ENCODE measurements at regions not wholly inside any gene's neighbourhood (a gene's known extent, or its start where the extent isn't known, plus 50 kb on each side); places are given as distances from the start of the nearest gene placed in this dataset.

- H3K9me3 ChIP-seq (ENCODE audit: insufficient read depth, low read length) = no peaks in the 10 kb centered on the region
- no peaks in the 10 kb centered on the region for H3K36me3 ChIP-seq (replicated peaks; ENCODE audit: low read depth, low read length)
- no peak for TF ChIP-seq CTCF (IDR thresholded peaks at IDR 0.05; ENCODE audit: low read depth, low read length)
- TF ChIP-seq EZH2phosphoT487 (IDR thresholded peaks at IDR 0.05; ENCODE audit: low read depth) = no peak
- H4K20me1 ChIP-seq (ENCODE audit: insufficient read depth, low read length) = no peaks in the 10 kb centered on the region
- no peak overlapping the region for H3K9ac ChIP-seq (ENCODE audit: low read length)
- no peak overlapping the region for H3K4me3 ChIP-seq (ENCODE audit: low read length)
- no peaks in the 10 kb centered on the region for H3K4me1 ChIP-seq (ENCODE audit: low read length)
- no peak overlapping the region for H3K4me2 ChIP-seq (ENCODE audit: low read length)
- no peak overlapping the region for H3K27ac ChIP-seq (ENCODE audit: low read length)
- no peaks in the 10 kb centered on the region for H3K79me2 ChIP-seq (ENCODE audit: low read length)
- no peak overlapping the region for H2AFZ ChIP-seq (ENCODE audit: low read depth, low read length)
- H3K27me3 ChIP-seq (ENCODE audit: low read depth, low read length) = no peaks in the 10 kb centered on the region
These were observed 869.4 kb upstream of the CDH6 start for GRCh38 chr5:30324083-30324482.

GRCh38 chr5:30287890-30288289, 905.6 kb upstream of the CDH6 start:
- no peaks in the 10 kb centered on the region for H4K20me1 ChIP-seq (ENCODE audit: insufficient read depth, low read length)
- H3K9me3 ChIP-seq (ENCODE audit: insufficient read depth, low read length) = 0 out of 2 replicates have a peak, but pooled peaks cover 3% of the 10 kb centered on the region
- no peak overlapping the region for H2AFZ ChIP-seq (ENCODE audit: low read depth, low read length)
- H3K79me2 ChIP-seq (ENCODE audit: low read length) = no peaks in the 10 kb centered on the region
- peaks cover 6% of the 10 kb centered on the region; the same call in 1 of the 2 replicates for H3K4me1 ChIP-seq (ENCODE audit: low read length)
- no peaks in the 10 kb centered on the region for H3K27me3 ChIP-seq (ENCODE audit: low read depth, low read length)
- TF ChIP-seq EZH2phosphoT487 (IDR thresholded peaks at IDR 0.05; ENCODE audit: low read depth) = no peak
- TF ChIP-seq CTCF (IDR thresholded peaks at IDR 0.05; ENCODE audit: low read depth, low read length) = no peak
- H3K9ac ChIP-seq (ENCODE audit: low read length) = no peak overlapping the region
- H3K27ac ChIP-seq (ENCODE audit: low read length) = no peak overlapping the region
- no peaks in the 10 kb centered on the region for H3K36me3 ChIP-seq (replicated peaks; ENCODE audit: low read depth, low read length)
- no peak overlapping the region for H3K4me3 ChIP-seq (ENCODE audit: low read length)
- no peak overlapping the region for H3K4me2 ChIP-seq (ENCODE audit: low read length)

- Histone ChIP-seq H3K4me1 (ENCODE audit: low read length) (no peaks in the 10 kb centered on the region), H2AFZ (ENCODE audit: low read depth, low read length) (no peak overlapping the region), H3K36me3 (replicated peaks; ENCODE audit: low read depth, low read length) (no peaks in the 10 kb centered on the region), H3K27me3 (ENCODE audit: low read depth, low read length) (no peaks in the 10 kb centered on the region), H3K4me3 (ENCODE audit: low read length) (no peak overlapping the region), H4K20me1 (ENCODE audit: insufficient read depth, low read length) (no peaks in the 10 kb centered on the region), H3K9ac (ENCODE audit: low read length) (no peak overlapping the region), H3K4me2 (ENCODE audit: low read length) (no peak overlapping the region), H3K9me3 (ENCODE audit: insufficient read depth, low read length) (no peaks in the 10 kb centered on the region), H3K27ac (ENCODE audit: low read length) (no peak overlapping the region), H3K79me2 (ENCODE audit: low read length) (no peaks in the 10 kb centered on the region)
- TF ChIP-seq CTCF (IDR thresholded peaks at IDR 0.05; ENCODE audit: low read depth, low read length) (no peak), EZH2phosphoT487 (IDR thresholded peaks at IDR 0.05; ENCODE audit: low read depth) (no peak)
These were observed 914.2 kb upstream of the CDH6 start for GRCh38 chr5:30279237-30279636.

GRCh38 chr5:30267026-30267425, 926.5 kb upstream of the CDH6 start:
- Histone ChIP-seq H3K79me2 (ENCODE audit: low read length) (no peaks in the 10 kb centered on the region), H4K20me1 (ENCODE audit: insufficient read depth, low read length) (no peaks in the 10 kb centered on the region), H3K4me2 (ENCODE audit: low read length) (no peak overlapping the region), H2AFZ (ENCODE audit: low read depth, low read length) (no peak overlapping the region), H3K36me3 (replicated peaks; ENCODE audit: low read depth, low read length) (no peaks in the 10 kb centered on the region), H3K27ac (ENCODE audit: low read length) (no peak overlapping the region), H3K9ac (ENCODE audit: low read length) (no peak overlapping the region), H3K4me1 (ENCODE audit: low read length) (no peaks in the 10 kb centered on the region), H3K4me3 (ENCODE audit: low read length) (no peak overlapping the region), H3K9me3 (ENCODE audit: insufficient read depth, low read length) (no peaks in the 10 kb centered on the region), H3K27me3 (ENCODE audit: low read depth, low read length) (no peaks in the 10 kb centered on the region)
- TF ChIP-seq EZH2phosphoT487 (IDR thresholded peaks at IDR 0.05; ENCODE audit: low read depth) (no peak), CTCF (IDR thresholded peaks at IDR 0.05; ENCODE audit: low read depth, low read length) (no peak)

Data from OCI-LY3 (cell line).